Tibial artery (tissue), 4 donors: ENCODE measurements at regions not wholly inside any gene's neighbourhood (a gene's known extent, or its start where the extent isn't known, plus 50 kb on each side); places are given as distances from the start of the nearest gene placed in this dataset.
"Not testable (repeated sequence)": the region's sequence is repeated elsewhere in the genome, so short reads cannot be mapped to it uniquely, and the experiment has no call there.

Source experiments
- DNase-seq, 2 donors: peaks; one replicate each; pipeline ENCODE4 v3.0.0-alpha.2; 2019
- H3K27ac ChIP-seq, 2 donors: fragments of 200-600 bp; sonication (generic) in 1 of 2; 1 replicate in 1 of 2; 2 replicates in 1 of 2; pipeline ENCODE4 v1.5.1; 2018 to 2019; ENCODE audit warnings: mild to moderate bottlenecking in 1 of 2
- H3K27me3 ChIP-seq, 2 donors: fragments of 200-600 bp; sonication (generic) in 1 of 2; one replicate each; pipeline versions ENCODE4 v1.5.1 to v1.6.0; 2016 to 2019
- H3K36me3 ChIP-seq, 3 donors: fragments of 200-600 bp; sonication (generic) in 2 of 3; one replicate each; pipeline ENCODE4 v1.5.1; 2016 to 2019; ENCODE audit warnings: mild to moderate bottlenecking in 2 of 3
- H3K4me1 ChIP-seq, 4 donors: fragments of 200-600 bp; sonication (generic) in 2 of 4; 1 replicate in 3 of 4; 2 replicates in 1 of 4; pipeline ENCODE4 v1.5.1; 2016 to 2019
- H3K4me3 ChIP-seq, 2 donors: fragments of 200-600 bp; sonication (generic) in 1 of 2; 1 replicate in 1 of 2; 2 replicates in 1 of 2; pipeline ENCODE4 v1.5.1; 2018 to 2019; ENCODE audit warnings: mild to moderate bottlenecking in 2 of 2
- H3K9me3 ChIP-seq, 3 donors: fragments of 200-600 bp; sonication (generic) in 1 of 3; one replicate each; pipeline ENCODE4 v1.5.1; 2016 to 2019
- intact Hi-C: fragments of 100-400 bp; cut with DNase I; formaldehyde crosslinking; loops from one replicate; pipeline ENCODE4 v1.15.0; 2023; ENCODE audit warnings: low total_unique reads
- TF ChIP-seq, protein P1 (sequence below), 2 experiments: fragments of 200-600 bp in 1 of 2; fragments of 450-650 bp in 1 of 2; IDR thresholded peaks; one replicate each; pipeline ENCODE4 v1.5.1; 2017 to 2019; ENCODE audit warnings: antibody characterized with exemption in 2 of 2, mild to moderate bottlenecking in 1 of 2, moderate library complexity in 1 of 2

DNA sequence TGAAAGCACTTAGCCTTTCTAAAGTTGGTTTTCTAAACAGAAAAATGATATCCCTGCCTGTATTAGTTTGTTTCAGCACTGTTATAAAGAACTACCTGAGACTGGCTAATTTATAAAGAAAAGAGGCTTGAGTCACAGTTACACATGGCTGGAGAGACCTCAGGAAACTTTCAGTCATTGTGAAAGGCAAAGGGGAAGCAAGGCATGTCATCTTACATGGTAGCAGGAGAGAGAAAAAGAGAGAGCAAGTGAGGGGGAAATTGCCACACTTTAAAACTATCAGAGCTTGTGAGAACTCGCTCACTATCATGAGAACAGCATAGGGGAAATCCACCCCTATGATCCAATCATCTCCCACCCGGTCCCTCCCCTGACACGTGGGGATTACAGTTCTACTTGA lies 64.9 kb downstream of the FAM170A start:
- Histone ChIP-seq H3K27me3 (no peaks in the 10 kb centered on the region), H3K9me3 (peaks cover 0 to 8% (median 4%) of the 10 kb centered on the region in 3 donors), H3K4me1 (no peaks in the 10 kb centered on the region), H3K36me3 (no peaks in the 10 kb centered on the region), H3K4me3 (no peak overlapping the region), H3K27ac (no peak overlapping the region)
- no peak for DNase-seq
- intact Hi-C loops: no loop called here
- TF ChIP-seq, protein P1, sequence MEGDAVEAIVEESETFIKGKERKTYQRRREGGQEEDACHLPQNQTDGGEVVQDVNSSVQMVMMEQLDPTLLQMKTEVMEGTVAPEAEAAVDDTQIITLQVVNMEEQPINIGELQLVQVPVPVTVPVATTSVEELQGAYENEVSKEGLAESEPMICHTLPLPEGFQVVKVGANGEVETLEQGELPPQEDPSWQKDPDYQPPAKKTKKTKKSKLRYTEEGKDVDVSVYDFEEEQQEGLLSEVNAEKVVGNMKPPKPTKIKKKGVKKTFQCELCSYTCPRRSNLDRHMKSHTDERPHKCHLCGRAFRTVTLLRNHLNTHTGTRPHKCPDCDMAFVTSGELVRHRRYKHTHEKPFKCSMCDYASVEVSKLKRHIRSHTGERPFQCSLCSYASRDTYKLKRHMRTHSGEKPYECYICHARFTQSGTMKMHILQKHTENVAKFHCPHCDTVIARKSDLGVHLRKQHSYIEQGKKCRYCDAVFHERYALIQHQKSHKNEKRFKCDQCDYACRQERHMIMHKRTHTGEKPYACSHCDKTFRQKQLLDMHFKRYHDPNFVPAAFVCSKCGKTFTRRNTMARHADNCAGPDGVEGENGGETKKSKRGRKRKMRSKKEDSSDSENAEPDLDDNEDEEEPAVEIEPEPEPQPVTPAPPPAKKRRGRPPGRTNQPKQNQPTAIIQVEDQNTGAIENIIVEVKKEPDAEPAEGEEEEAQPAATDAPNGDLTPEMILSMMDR (IDR thresholded peaks at IDR 0.05): no peak

DNA sequence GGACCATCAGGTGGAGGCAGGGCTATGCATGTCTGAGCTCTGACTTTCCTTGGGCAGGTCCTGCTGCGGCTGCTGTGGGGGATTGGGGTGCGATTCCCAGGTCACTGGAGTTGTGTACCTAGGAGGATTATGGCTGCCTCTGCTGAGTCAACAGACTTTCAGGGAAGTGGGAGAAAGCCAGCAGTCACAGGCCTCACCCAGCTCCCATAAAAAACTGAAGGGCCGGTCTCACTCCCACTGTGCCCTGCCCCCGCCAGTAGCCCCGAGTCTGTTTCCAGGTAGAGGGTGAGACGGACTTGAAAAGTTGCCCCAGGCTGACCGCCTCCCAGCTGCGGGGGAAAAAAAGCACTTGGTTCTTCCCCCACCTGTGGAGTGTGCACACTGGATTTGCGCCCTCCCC lies 76.7 kb downstream of the FAM170A start:
- no peaks in the 10 kb centered on the region for H3K9me3 ChIP-seq
- TF ChIP-seq, protein P1 (IDR thresholded peaks at IDR 0.05): no peak
- intact Hi-C loops: no loop called here
- no peaks in the 10 kb centered on the region for H3K36me3 ChIP-seq
- no peak overlapping the region for H3K27ac ChIP-seq
- H3K4me3 ChIP-seq: no peak overlapping the region
- no peaks in the 10 kb centered on the region for H3K4me1 ChIP-seq
- no peak for DNase-seq
- H3K27me3 ChIP-seq: no peaks in the 10 kb centered on the region

- no peaks in the 10 kb centered on the region for H3K9me3 ChIP-seq
- no peak overlapping the region for H3K4me3 ChIP-seq
- no peak for DNase-seq
- no peaks in the 10 kb centered on the region for H3K27me3 ChIP-seq
- intact Hi-C loops: no loop called here
- TF ChIP-seq, protein P1 (IDR thresholded peaks at IDR 0.05): no peak
- H3K36me3 ChIP-seq: no peaks in the 10 kb centered on the region
- no peaks in the 10 kb centered on the region for H3K4me1 ChIP-seq
- no peak overlapping the region for H3K27ac ChIP-seq
These were observed 78.9 kb downstream of the FAM170A start for GRCh38 chr5:119708076-119708790.

DNA sequence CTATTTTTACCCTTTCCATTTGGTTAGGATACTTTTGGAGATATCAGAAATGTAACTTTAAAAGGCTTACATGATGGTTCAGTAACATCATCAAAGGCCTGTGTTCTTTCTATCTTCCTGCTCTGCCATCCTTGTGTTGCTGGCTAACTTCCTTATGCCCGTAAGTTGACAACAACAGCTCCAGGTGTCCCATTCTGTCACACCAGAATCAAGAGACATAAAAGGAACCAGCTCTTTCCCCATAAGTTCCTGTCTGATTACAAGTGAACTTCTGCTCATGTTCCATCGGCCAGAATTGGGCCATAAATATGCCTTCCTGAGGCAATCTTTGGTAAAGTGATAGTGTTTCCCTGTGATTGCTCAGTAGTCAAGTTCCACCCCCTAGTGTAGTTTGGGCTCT lies 92.4 kb downstream of the FAM170A start:
- Histone ChIP-seq H3K4me3 (no peak overlapping the region), H3K9me3 (no peaks in the 10 kb centered on the region), H3K4me1 (no peaks in the 10 kb centered on the region), H3K36me3 (no peaks in the 10 kb centered on the region), H3K27ac (no peak overlapping the region), H3K27me3 (no peaks in the 10 kb centered on the region)
- DNase-seq: no peak
- intact Hi-C loops: no loop called here
- TF ChIP-seq, protein P1 (IDR thresholded peaks at IDR 0.05): no peak

- intact Hi-C loops, H3K4me3 ChIP-seq, H3K27ac ChIP-seq: not testable (repeated sequence)
These were observed 95.9 kb downstream of the FAM170A start for GRCh38 chr5:119725291-119725690.

DNA sequence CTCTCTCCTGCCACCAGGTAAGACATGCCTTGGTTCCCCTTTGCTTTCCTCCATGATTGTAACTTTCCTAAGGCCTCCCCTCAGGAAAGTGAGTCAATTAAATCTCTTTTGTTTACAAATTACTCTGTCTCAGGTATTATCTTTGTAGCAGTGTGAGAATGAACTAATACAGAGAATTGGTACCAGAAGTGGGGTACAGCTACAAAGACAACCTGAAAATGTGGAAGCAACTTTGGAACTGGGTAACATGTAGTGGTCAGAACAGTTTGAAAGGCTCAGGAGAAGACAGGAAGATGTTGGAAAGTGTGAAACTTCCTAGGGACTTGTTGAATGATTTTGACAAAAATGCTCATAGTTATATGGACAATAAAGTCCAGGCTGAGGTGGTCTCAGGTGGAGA lies 97.2 kb downstream of the FAM170A start:
- no peaks in the 10 kb centered on the region for H3K4me1 ChIP-seq
- H3K27ac ChIP-seq: no peak overlapping the region
- TF ChIP-seq, protein P1 (IDR thresholded peaks at IDR 0.05): no peak
- no peak for DNase-seq
- no peaks in the 10 kb centered on the region for H3K9me3 ChIP-seq
- intact Hi-C loops: no loop called here
- no peak overlapping the region for H3K4me3 ChIP-seq
- H3K27me3 ChIP-seq: no peaks in the 10 kb centered on the region
- no peaks in the 10 kb centered on the region for H3K36me3 ChIP-seq

More at GRCh38 chr5:119725291-119725690, 95.9 kb downstream of the FAM170A start:
- DNase-seq, H3K4me1 ChIP-seq, H3K9me3 ChIP-seq, H3K36me3 ChIP-seq, H3K27me3 ChIP-seq: not testable (repeated sequence)
